ENCODE measurements at regions not wholly inside any gene's neighbourhood (a gene's known extent, or its start where the extent isn't known, plus 50 kb on each side); places are given as distances from the start of the nearest gene placed in this dataset.

DNA sequence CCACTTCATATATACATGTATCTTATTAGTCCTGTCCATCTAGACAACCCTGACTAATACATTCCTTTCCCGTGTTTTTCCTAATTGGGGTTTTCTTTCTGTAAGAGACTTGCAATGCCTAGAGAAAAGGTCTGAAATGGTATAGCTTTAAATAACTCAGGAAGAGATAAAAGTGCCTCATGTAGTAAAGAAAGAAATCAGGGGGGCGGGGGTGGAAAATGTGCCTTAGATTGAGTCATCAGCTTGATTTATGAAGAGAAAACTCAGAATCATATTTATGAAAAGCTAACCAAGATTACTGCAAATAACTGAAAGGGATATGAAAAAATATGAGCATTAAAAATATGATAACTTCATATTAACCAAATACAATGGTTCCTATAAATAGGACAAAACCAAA, 345.8 kb upstream of the CHRM3 start:
- peak; percentile 3 for DNase-seq (ENCODE audit: low spot score)
- ChIA-PET CTCF (interaction anchor here (0.5 kb wide), 1 partner anchor 1160 kb away, joined by 3 read pairs; no protein-coding TSS in a partner anchor), POLR2A (ENCODE audit: low non-redundant PET) (no interaction called here)
- TF ChIP-seq, protein P1, sequence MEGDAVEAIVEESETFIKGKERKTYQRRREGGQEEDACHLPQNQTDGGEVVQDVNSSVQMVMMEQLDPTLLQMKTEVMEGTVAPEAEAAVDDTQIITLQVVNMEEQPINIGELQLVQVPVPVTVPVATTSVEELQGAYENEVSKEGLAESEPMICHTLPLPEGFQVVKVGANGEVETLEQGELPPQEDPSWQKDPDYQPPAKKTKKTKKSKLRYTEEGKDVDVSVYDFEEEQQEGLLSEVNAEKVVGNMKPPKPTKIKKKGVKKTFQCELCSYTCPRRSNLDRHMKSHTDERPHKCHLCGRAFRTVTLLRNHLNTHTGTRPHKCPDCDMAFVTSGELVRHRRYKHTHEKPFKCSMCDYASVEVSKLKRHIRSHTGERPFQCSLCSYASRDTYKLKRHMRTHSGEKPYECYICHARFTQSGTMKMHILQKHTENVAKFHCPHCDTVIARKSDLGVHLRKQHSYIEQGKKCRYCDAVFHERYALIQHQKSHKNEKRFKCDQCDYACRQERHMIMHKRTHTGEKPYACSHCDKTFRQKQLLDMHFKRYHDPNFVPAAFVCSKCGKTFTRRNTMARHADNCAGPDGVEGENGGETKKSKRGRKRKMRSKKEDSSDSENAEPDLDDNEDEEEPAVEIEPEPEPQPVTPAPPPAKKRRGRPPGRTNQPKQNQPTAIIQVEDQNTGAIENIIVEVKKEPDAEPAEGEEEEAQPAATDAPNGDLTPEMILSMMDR (conservative IDR thresholded peaks at IDR 0.05; ENCODE audit: low read depth) = no peak
- H3K27ac ChIP-seq = no peak overlapping the region

DNA sequence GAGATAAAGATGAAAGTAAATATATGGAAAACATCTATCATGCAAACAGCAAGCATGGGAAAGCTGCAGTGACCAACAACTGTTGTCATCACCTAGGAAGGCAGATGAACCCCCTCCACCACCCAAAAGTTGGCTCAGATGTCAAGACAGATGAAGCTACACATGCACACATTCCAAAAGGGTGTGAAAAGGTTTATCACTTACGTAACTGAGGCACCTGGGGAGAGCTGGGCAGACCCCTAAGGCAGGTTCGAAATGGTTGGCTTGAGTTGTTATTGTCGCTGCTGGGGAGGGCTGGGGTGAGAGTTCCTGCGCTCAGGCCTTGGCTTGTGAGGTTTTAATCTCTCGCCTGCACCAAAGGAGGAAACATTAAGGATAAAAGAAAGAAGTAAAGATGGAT, 355.1 kb upstream of the CHRM3 start:
- DNase-seq (ENCODE audit: low spot score) = no peak
- no peak overlapping the region for H3K27ac ChIP-seq
- ChIA-PET POLR2A (ENCODE audit: low non-redundant PET) (no interaction called here), CTCF (interaction anchor here (0.6 kb wide), 2 partner anchors 34 to 920 kb away, joined by 3 read pairs; no protein-coding TSS in a partner anchor)
- TF ChIP-seq, protein P1 (conservative IDR thresholded peaks at IDR 0.05; ENCODE audit: low read depth) = no peak

DNA sequence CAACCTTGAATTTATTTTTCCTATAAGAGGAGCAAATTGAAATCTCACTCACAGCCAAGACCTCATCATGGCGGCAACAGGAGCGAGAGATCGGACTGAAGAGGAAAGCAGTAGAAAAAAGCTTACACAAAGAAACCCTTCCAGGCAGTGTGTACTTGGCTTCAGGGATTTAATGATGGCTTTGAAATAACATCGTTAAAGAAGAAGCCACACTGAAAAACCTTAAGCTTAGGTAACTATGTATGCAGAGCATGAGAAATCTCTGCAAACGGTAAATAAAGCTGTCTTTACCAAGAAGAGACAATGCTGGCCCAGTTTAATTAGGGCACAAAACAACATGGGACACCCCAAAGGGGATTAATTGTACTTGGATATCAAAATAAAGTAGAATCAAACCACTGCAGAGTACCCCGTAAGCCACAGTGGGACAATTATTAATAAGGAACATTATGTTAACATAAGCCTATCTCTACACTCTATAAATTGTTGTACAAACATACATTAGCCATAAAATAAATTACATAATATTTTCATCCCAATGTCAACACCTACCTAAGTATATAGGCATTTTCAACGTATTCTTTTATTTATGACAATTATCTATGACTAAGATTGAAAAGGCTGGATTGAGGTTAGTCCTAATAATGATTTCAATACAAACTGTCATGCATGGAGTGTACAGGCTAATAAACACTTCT, 360.2 kb upstream of the CHRM3 start:
- DNase-seq (ENCODE audit: low spot score) = no peak
- no peak overlapping the region for H3K27ac ChIP-seq
- TF ChIP-seq, protein P1 (conservative IDR thresholded peaks at IDR 0.05; ENCODE audit: low read depth) = no peak
- ChIA-PET CTCF (no interaction called here), POLR2A (ENCODE audit: low non-redundant PET) (no interaction called here)

DNA sequence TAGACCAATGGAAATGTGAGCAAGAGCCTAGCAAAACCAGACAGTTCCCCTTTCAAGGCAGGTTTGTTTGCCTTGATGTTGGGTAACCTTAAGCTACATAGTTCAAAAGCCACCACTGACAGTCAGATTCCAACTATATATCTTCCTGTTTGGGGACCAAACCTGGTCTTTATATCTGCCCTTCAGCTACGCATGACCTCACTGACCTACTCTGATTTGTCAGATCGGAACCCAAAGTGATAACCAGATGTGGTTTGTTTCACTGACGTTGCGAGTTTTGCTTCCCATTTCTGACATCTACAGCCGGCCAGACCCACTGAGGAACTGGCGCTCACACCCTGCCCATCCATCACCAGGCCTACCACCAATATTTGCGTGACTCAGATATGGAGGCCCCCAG, 361.1 kb upstream of the CHRM3 start:
- POLR2A ChIA-PET (ENCODE audit: low non-redundant PET) = no interaction called here
- TF ChIP-seq, protein P1 (conservative IDR thresholded peaks at IDR 0.05; ENCODE audit: low read depth) = no peak
- DNase-seq (ENCODE audit: low spot score) = no peak
- H3K27ac ChIP-seq = no peak overlapping the region
- CTCF ChIA-PET = interaction anchor here (0.7 kb wide), 1 partner anchor 18 kb away, joined by 4 read pairs; no protein-coding TSS in a partner anchor

DNA sequence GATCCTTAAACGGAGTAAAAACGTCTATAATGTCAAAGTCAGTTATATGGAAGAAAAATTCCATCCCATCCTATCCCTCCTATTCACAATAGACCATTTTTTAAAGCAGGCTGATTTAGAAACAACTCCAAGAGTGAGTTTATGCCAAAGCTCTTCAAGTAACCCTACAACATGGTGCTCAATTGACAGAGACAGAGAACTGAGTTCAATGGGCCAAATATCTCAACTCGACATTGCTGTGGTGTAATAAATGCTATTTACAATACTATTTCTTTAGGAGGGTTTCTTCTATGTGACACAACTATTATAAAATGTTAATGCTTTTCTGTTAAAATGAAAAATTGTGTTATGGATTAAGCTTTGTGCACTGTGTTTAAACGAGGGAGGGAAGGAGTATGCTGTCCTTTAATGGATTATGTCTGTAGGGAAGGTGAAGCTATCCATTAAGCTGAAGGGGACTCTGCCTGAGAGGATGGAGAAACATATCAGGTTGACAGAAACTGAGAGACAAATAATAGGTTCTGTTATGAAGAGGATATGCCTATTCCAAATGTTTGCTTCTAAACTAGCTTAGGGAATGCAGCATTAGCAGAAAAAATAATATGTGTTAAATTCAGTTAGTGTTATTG, 362.5 kb upstream of the CHRM3 start:
- ChIA-PET POLR2A (ENCODE audit: low non-redundant PET) (no interaction called here), CTCF (no interaction called here)
- no peak overlapping the region for H3K27ac ChIP-seq
- no peak for DNase-seq (ENCODE audit: low spot score)
- TF ChIP-seq, protein P1 (conservative IDR thresholded peaks at IDR 0.05; ENCODE audit: low read depth) = no peak

DNA sequence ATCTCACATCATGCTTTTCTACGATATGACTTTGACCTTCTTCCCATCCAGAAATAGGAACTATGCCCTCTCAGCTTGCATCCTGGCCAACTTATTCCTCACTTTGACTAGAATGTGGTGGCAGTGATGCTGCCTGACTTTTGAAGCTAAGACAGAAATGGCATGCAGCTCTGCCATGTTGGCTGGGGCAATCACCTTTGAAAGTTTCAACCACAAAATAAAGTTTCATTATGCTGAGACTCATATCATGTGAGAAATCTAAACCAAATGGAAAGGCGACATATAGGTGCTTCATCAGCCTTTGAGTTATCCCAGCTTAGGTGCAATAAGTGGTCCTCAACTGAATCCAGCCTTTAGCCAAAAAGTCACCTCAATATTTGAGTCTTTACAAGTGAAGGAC, 370.0 kb upstream of the CHRM3 start:
- DNase-seq (ENCODE audit: low spot score) = no peak
- ChIA-PET CTCF (interaction anchor here (0.7 kb wide), 1 partner anchor 28 kb away, joined by 3 read pairs; no protein-coding TSS in a partner anchor), POLR2A (ENCODE audit: low non-redundant PET) (no interaction called here)
- H3K27ac ChIP-seq = no peak overlapping the region
- TF ChIP-seq, protein P1 (conservative IDR thresholded peaks at IDR 0.05; ENCODE audit: low read depth) = no peak

Measured in RWPE1 (cell line).